ENCODE measurements at regions not wholly inside any gene's neighbourhood (a gene's known extent, or its start where the extent isn't known, plus 50 kb on each side); places are given as distances from the start of the nearest gene placed in this dataset.
"Not testable (repeated sequence)": the region's sequence is repeated elsewhere in the genome, so short reads cannot be mapped to it uniquely, and the experiment has no call there.

GRCh38 chr20:48038713-48039112 lies 253.4 kb upstream of the SULF2 start:
- no peaks in the 10 kb centered on the region for H3K36me3 ChIP-seq (ENCODE audit: control insufficient read depth, insufficient read depth, low read length)
- no CpG with 5 or more reads among the region's 7 CpGs for WGBS (ENCODE audit: insufficient coverage, insufficient read length)
- no peak for DNase-seq (ENCODE audit: low read depth, low spot score)

GRCh38 chr20:48037798-48038197 lies 252.5 kb upstream of the SULF2 start:
- H3K4me1 ChIP-seq (ENCODE audit: control insufficient read depth, insufficient read depth, low read length); DNase-seq (ENCODE audit: low read depth, low spot score); H3K4me3 ChIP-seq (ENCODE audit: low read length); H3K27ac ChIP-seq (ENCODE audit: low read length); H3K27me3 ChIP-seq (ENCODE audit: control insufficient read depth, insufficient read depth, low read length); H3K36me3 ChIP-seq (ENCODE audit: control insufficient read depth, insufficient read depth, low read length); H3K9me3 ChIP-seq (ENCODE audit: control insufficient read depth, insufficient read depth, low read length): not testable (repeated sequence)
- WGBS (ENCODE audit: insufficient coverage, insufficient read length): no CpG with 5 or more reads among the region's 7 CpGs

More at GRCh38 chr20:48038713-48039112, 253.4 kb upstream of the SULF2 start:
- Histone ChIP-seq H3K4me3 (ENCODE audit: low read length) (no peak overlapping the region), H3K9me3 (ENCODE audit: control insufficient read depth, insufficient read depth, low read length) (no peaks in the 10 kb centered on the region), H3K4me1 (ENCODE audit: control insufficient read depth, insufficient read depth, low read length) (no peaks in the 10 kb centered on the region), H3K27ac (ENCODE audit: low read length) (no peak overlapping the region), H3K27me3 (ENCODE audit: control insufficient read depth, insufficient read depth, low read length) (no peaks in the 10 kb centered on the region)

GRCh38 chr20:48035961-48036731 lies 250.9 kb upstream of the SULF2 start:
- Histone ChIP-seq H3K27ac (ENCODE audit: low read length) (no peak overlapping the region), H3K4me1 (ENCODE audit: control insufficient read depth, insufficient read depth, low read length) (no peaks in the 10 kb centered on the region)
- no CpG with 5 or more reads among the region's 4 CpGs for WGBS (ENCODE audit: insufficient coverage, insufficient read length)

GRCh38 chr20:48034751-48035150 lies 249.5 kb upstream of the SULF2 start:
- no peak overlapping the region for H3K4me3 ChIP-seq (ENCODE audit: low read length)
- H3K27ac ChIP-seq (ENCODE audit: low read length): no peak overlapping the region
- no peaks in the 10 kb centered on the region for H3K9me3 ChIP-seq (ENCODE audit: control insufficient read depth, insufficient read depth, low read length)
- no peaks in the 10 kb centered on the region for H3K27me3 ChIP-seq (ENCODE audit: control insufficient read depth, insufficient read depth, low read length)
- no peak for DNase-seq (ENCODE audit: low read depth, low spot score)
- H3K36me3 ChIP-seq (ENCODE audit: control insufficient read depth, insufficient read depth, low read length): no peaks in the 10 kb centered on the region
- H3K4me1 ChIP-seq (ENCODE audit: control insufficient read depth, insufficient read depth, low read length): no peaks in the 10 kb centered on the region
- WGBS (ENCODE audit: insufficient coverage, insufficient read length): no CpG with 5 or more reads among the region's 6 CpGs

More at GRCh38 chr20:48035961-48036731, 250.9 kb upstream of the SULF2 start:
- no peaks in the 10 kb centered on the region for H3K27me3 ChIP-seq (ENCODE audit: control insufficient read depth, insufficient read depth, low read length)
- no peak for DNase-seq (ENCODE audit: low read depth, low spot score)
- H3K36me3 ChIP-seq (ENCODE audit: control insufficient read depth, insufficient read depth, low read length): no peaks in the 10 kb centered on the region
- no peak overlapping the region for H3K4me3 ChIP-seq (ENCODE audit: low read length)
- no peaks in the 10 kb centered on the region for H3K9me3 ChIP-seq (ENCODE audit: control insufficient read depth, insufficient read depth, low read length)

- not testable (repeated sequence) for H3K36me3 ChIP-seq (ENCODE audit: control insufficient read depth, insufficient read depth, low read length); H3K9me3 ChIP-seq (ENCODE audit: control insufficient read depth, insufficient read depth, low read length); H3K27ac ChIP-seq (ENCODE audit: low read length); H3K4me1 ChIP-seq (ENCODE audit: control insufficient read depth, insufficient read depth, low read length); DNase-seq (ENCODE audit: low read depth, low spot score); H3K27me3 ChIP-seq (ENCODE audit: control insufficient read depth, insufficient read depth, low read length); H3K4me3 ChIP-seq (ENCODE audit: low read length)
- whole genome bisulfite sequencing (ENCODE audit: insufficient coverage, insufficient read length): no CpG with 5 or more reads among the region's 8 CpGs
Observed at GRCh38 chr20:48033005-48033404, 247.7 kb upstream of the SULF2 start.

GRCh38 chr20:48031122-48031521 lies 245.8 kb upstream of the SULF2 start:
- Histone ChIP-seq H3K4me1 (ENCODE audit: control insufficient read depth, insufficient read depth, low read length) (peaks cover 1% of the 10 kb centered on the region; the same call in 1 of the 2 replicates), H3K27ac (ENCODE audit: low read length) (no peak overlapping the region), H3K27me3 (ENCODE audit: control insufficient read depth, insufficient read depth, low read length) (no peaks in the 10 kb centered on the region), H3K9me3 (ENCODE audit: control insufficient read depth, insufficient read depth, low read length) (no peaks in the 10 kb centered on the region), H3K4me3 (ENCODE audit: low read length) (no peak overlapping the region), H3K36me3 (ENCODE audit: control insufficient read depth, insufficient read depth, low read length) (no peaks in the 10 kb centered on the region)
- DNase-seq (ENCODE audit: low read depth, low spot score): no peak
- WGBS (ENCODE audit: insufficient coverage, insufficient read length): no CpG with 5 or more reads among the region's 4 CpGs

GRCh38 chr20:48026981-48027592 lies 241.8 kb upstream of the SULF2 start:
- no peak for DNase-seq (ENCODE audit: low read depth, low spot score)
- no CpG with 5 or more reads among the region's 9 CpGs for WGBS (ENCODE audit: insufficient coverage, insufficient read length)
- no peak overlapping the region for H3K4me3 ChIP-seq (ENCODE audit: low read length)
- H3K27me3 ChIP-seq (ENCODE audit: control insufficient read depth, insufficient read depth, low read length): no peaks in the 10 kb centered on the region
- no peaks in the 10 kb centered on the region for H3K36me3 ChIP-seq (ENCODE audit: control insufficient read depth, insufficient read depth, low read length)
- H3K9me3 ChIP-seq (ENCODE audit: control insufficient read depth, insufficient read depth, low read length): no peaks in the 10 kb centered on the region
- H3K27ac ChIP-seq (ENCODE audit: low read length): no peak overlapping the region
- H3K4me1 ChIP-seq (ENCODE audit: control insufficient read depth, insufficient read depth, low read length): peaks cover 1% of the 10 kb centered on the region; the same call in 1 of the 2 replicates

GRCh38 chr20:48025661-48026060 lies 240.4 kb upstream of the SULF2 start:
- no peaks in the 10 kb centered on the region for H3K27me3 ChIP-seq (ENCODE audit: control insufficient read depth, insufficient read depth, low read length)
- H3K4me3 ChIP-seq (ENCODE audit: low read length): no peak overlapping the region
- H3K9me3 ChIP-seq (ENCODE audit: control insufficient read depth, insufficient read depth, low read length): no peaks in the 10 kb centered on the region
- H3K36me3 ChIP-seq (ENCODE audit: control insufficient read depth, insufficient read depth, low read length): no peaks in the 10 kb centered on the region
- no peak overlapping the region for H3K27ac ChIP-seq (ENCODE audit: low read length)
- peaks cover 1% of the 10 kb centered on the region; the same call in 1 of the 2 replicates for H3K4me1 ChIP-seq (ENCODE audit: control insufficient read depth, insufficient read depth, low read length)
- DNase-seq (ENCODE audit: low read depth, low spot score): no peak
- WGBS (ENCODE audit: insufficient coverage, insufficient read length): no CpG with 5 or more reads among the region's 4 CpGs

GRCh38 chr20:48025051-48025515 lies 239.8 kb upstream of the SULF2 start:
- no peaks in the 10 kb centered on the region for H3K9me3 ChIP-seq (ENCODE audit: control insufficient read depth, insufficient read depth, low read length)
- H3K27me3 ChIP-seq (ENCODE audit: control insufficient read depth, insufficient read depth, low read length): no peaks in the 10 kb centered on the region
- no peak overlapping the region for H3K27ac ChIP-seq (ENCODE audit: low read length)
- DNase-seq (ENCODE audit: low read depth, low spot score): peak; percentile 2
- WGBS (ENCODE audit: insufficient coverage, insufficient read length): no CpG with 5 or more reads among the region's 13 CpGs
- no peak overlapping the region; the same call in 1 of the 2 replicates for H3K4me3 ChIP-seq (ENCODE audit: low read length)
- no peaks in the 10 kb centered on the region for H3K36me3 ChIP-seq (ENCODE audit: control insufficient read depth, insufficient read depth, low read length)
- H3K4me1 ChIP-seq (ENCODE audit: control insufficient read depth, insufficient read depth, low read length): peaks cover 1% of the 10 kb centered on the region; the same call in 1 of the 2 replicates

- H3K9me3 ChIP-seq (ENCODE audit: control insufficient read depth, insufficient read depth, low read length): no peaks in the 10 kb centered on the region
- H3K27me3 ChIP-seq (ENCODE audit: control insufficient read depth, insufficient read depth, low read length): no peaks in the 10 kb centered on the region
- WGBS (ENCODE audit: insufficient coverage, insufficient read length): no CpG with 5 or more reads among the region's 3 CpGs
- H3K27ac ChIP-seq (ENCODE audit: low read length): no peak overlapping the region
- no peaks in the 10 kb centered on the region for H3K36me3 ChIP-seq (ENCODE audit: control insufficient read depth, insufficient read depth, low read length)
- peaks cover 1% of the 10 kb centered on the region; the same call in 1 of the 2 replicates for H3K4me1 ChIP-seq (ENCODE audit: control insufficient read depth, insufficient read depth, low read length)
- H3K4me3 ChIP-seq (ENCODE audit: low read length): no peak overlapping the region
- DNase-seq (ENCODE audit: low read depth, low spot score): no peak
Observed at GRCh38 chr20:48024539-48024938, 239.3 kb upstream of the SULF2 start.
